ENCODE measurements at regions not wholly inside any gene's neighbourhood (a gene's known extent, or its start where the extent isn't known, plus 50 kb on each side); places are given as distances from the start of the nearest gene placed in this dataset.

DNA sequence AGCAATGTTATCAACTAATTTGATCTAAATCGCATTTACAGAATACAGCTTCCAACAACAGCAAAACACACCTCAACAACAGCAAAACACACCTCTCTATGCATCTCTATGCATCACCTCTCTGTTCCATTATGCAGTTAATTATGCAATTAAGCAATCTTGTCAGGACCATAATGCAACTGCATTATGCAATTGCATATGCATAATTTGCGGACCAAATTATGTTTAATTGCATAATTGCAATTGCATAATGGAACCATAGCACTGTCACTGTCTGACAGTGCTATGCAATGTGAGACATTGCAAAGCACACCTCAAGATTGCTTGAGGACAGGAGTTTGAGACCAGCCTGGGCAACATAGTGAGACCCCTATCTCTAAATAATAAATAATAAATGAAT, 80.4 kb upstream of the PRSS3 start:
- in situ Hi-C loops (cut with HindIII; ENCODE audit: low pct_ligation_motif_present, low sequenced_read_pairs), result no loop called here
- Histone ChIP-seq H3K27me3 (replicated peaks) (peaks cover 4% of the 10 kb centered on the region), H3K27ac (no peak overlapping the region), H3K4me3 (ENCODE audit: low read depth, low read length) (no peak overlapping the region), H3K36me3 (replicated peaks) (no peaks in the 10 kb centered on the region)
- no peak for DNase-seq
- TF ChIP-seq, protein P1, sequence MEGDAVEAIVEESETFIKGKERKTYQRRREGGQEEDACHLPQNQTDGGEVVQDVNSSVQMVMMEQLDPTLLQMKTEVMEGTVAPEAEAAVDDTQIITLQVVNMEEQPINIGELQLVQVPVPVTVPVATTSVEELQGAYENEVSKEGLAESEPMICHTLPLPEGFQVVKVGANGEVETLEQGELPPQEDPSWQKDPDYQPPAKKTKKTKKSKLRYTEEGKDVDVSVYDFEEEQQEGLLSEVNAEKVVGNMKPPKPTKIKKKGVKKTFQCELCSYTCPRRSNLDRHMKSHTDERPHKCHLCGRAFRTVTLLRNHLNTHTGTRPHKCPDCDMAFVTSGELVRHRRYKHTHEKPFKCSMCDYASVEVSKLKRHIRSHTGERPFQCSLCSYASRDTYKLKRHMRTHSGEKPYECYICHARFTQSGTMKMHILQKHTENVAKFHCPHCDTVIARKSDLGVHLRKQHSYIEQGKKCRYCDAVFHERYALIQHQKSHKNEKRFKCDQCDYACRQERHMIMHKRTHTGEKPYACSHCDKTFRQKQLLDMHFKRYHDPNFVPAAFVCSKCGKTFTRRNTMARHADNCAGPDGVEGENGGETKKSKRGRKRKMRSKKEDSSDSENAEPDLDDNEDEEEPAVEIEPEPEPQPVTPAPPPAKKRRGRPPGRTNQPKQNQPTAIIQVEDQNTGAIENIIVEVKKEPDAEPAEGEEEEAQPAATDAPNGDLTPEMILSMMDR (IDR thresholded peaks at IDR 0.05; ENCODE audit: low read depth, low read length, missing control alignments), result no peak

DNA sequence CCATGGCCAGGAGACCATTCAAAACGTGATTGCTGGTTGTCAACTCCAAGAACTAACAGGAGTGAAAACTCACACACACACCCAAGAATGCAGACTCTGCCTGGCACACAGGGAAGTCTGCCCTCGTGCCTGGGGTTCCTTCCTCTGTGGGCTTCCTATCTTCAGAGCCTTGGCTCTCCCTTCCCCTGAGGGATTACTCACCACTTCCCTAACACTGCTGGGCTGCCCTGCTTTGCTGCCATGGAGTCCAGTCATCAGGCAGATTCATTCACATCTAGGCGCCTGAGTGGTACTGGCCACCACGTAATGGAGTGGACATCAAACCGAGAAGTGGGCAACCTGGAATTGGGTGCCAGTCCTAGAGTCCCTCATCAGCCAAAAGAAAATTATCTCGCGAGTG, 76.4 kb upstream of the PRSS3 start:
- no peak overlapping the region for H3K4me3 ChIP-seq (ENCODE audit: low read depth, low read length)
- in situ Hi-C loops (cut with HindIII; ENCODE audit: low pct_ligation_motif_present, low sequenced_read_pairs), result no loop called here
- H3K27ac ChIP-seq, result no peak overlapping the region
- peaks cover 4% of the 10 kb centered on the region for H3K27me3 ChIP-seq (replicated peaks)
- peak; percentile 46 for DNase-seq
- H3K36me3 ChIP-seq (replicated peaks), result no peaks in the 10 kb centered on the region
- TF ChIP-seq, protein P1 (IDR thresholded peaks at IDR 0.05; ENCODE audit: low read depth, low read length, missing control alignments), result no peak

DNA sequence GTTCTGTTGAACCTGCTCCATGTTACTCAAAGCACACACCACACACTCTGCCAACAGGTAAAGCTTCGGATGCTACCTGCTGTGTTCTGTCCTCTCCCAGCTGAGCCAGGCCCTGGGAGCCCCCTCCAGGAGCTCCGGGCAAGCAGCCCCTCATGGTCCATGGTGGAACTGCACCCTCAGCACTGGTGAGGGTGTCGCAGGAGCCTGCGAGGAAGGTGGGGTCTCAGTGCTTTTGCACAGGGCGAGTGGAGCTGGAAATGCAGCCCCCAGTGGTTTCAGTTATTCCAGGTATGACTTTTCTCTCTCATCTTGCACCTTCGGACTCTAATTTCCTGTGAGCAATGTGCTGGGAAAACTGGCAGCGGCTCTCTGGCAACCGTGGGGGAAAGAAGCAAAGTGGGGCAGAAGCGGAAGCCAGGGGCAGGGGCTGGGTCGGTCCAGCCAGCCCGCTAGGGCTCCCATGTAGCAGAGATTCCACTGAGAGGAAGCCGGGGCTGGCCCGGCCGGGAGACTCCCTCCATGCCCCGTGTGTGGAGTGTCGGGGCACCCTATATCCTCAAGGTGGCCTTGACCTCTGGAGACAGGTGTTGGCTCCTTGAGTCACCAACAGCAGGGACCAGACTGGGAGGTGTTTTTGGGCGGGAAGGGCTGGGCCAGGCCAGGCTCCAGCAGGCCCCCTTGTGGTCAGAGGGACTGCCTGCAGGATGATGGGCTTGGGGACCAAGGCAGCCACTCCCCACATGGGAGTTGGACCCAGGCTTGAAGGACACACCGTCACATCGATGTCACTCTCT, 75.6 kb upstream of the PRSS3 start:
- H3K27ac ChIP-seq, result no peak overlapping the region
- in situ Hi-C loops (cut with HindIII; ENCODE audit: low pct_ligation_motif_present, low sequenced_read_pairs), result no loop called here
- no peak overlapping the region for H3K4me3 ChIP-seq (ENCODE audit: low read depth, low read length)
- no peaks in the 10 kb centered on the region for H3K36me3 ChIP-seq (replicated peaks)
- H3K27me3 ChIP-seq (replicated peaks), result peaks cover 4% of the 10 kb centered on the region
- DNase-seq, result no peak
- TF ChIP-seq, protein P1 (IDR thresholded peaks at IDR 0.05; ENCODE audit: low read depth, low read length, missing control alignments), result peak; percentile 76

DNA sequence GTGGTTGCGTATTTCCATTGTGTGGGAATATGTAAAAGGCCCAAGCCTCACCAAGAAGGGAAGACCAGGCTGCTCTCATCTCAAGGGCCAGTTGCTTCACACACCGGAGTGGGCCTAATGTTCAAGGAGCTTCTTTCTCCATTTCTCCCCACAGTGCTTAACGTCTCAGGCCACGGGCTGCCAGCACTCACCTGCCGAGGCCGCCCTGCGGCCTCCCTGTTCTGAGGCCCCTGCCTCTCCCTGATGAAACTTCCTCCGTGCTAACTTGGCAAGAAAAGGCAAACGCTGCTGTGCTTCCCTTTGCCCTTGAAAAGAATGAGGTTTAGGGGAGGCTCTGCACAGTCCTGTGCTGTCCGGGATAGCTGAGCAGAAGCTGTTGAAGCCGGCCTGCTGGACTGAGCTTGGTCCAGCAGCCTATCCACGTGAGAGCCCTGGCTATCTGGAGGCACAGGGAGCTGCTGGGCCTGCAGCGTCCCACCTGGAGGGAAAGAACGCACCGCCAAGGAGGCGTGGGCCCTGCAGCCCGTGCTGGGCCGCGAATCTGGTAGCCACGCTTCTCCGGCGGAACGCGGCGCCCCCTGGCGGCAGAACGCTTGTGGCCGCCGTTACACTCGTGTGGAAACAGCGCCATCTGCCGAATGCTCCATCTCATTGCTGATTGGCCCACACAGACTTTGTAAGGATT, 73.5 kb upstream of the PRSS3 start:
- H3K27ac ChIP-seq, result no peak overlapping the region
- H3K4me3 ChIP-seq (ENCODE audit: low read depth, low read length), result no peak overlapping the region
- in situ Hi-C loops (cut with HindIII; ENCODE audit: low pct_ligation_motif_present, low sequenced_read_pairs), result no loop called here
- H3K27me3 ChIP-seq (replicated peaks), result peaks cover 6% of the 10 kb centered on the region
- peak; percentile 49 for DNase-seq
- TF ChIP-seq, protein P1 (IDR thresholded peaks at IDR 0.05; ENCODE audit: low read depth, low read length, missing control alignments), result peak; percentile 100
- no peaks in the 10 kb centered on the region for H3K36me3 ChIP-seq (replicated peaks)

DNA sequence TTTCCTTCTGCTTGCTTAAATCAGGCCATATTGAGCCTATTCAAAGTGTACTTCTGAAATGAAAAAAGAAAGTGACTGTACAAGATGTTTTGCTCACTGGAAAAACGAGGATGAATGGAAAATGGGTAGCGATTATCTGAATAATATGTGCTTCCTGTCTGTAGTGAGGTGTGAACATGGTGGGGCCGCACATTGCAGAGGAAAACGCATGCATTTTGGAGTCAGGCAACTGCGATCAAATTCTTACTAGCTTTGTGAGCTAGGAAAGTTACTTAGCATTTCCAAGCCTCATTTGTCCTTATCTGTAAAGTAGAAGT, 73.0 kb upstream of the PRSS3 start:
- Histone ChIP-seq H3K27ac (no peak overlapping the region), H3K4me3 (ENCODE audit: low read depth, low read length) (no peak overlapping the region), H3K36me3 (replicated peaks) (no peaks in the 10 kb centered on the region), H3K27me3 (replicated peaks) (peaks cover 6% of the 10 kb centered on the region)
- TF ChIP-seq, protein P1 (IDR thresholded peaks at IDR 0.05; ENCODE audit: low read depth, low read length, missing control alignments), result no peak
- no peak for DNase-seq
- in situ Hi-C loops (cut with HindIII; ENCODE audit: low pct_ligation_motif_present, low sequenced_read_pairs), result no loop called here

All from brain microvascular endothelial cell (primary cell).